ENCODE measurements at regions not wholly inside any gene's neighbourhood (a gene's known extent, or its start where the extent isn't known, plus 50 kb on each side); places are given as distances from the start of the nearest gene placed in this dataset.

GRCh38 chr2:74047152-74047551 is 62.4 kb downstream of the TET3 start:
- TF ChIP-seq CTCF (IDR thresholded peaks at IDR 0.05) (no peak), ZNF317 (CRISPR knock-in tag; IDR thresholded peaks at IDR 0.05; ENCODE audit: borderline replicate concordance, low read depth) (no peak), ZNF121 (CRISPR knock-in tag; IDR thresholded peaks at IDR 0.05) (no peak), ZNF512 (CRISPR knock-in tag; IDR thresholded peaks at IDR 0.05; ENCODE audit: borderline replicate concordance) (no peak), JUN (CRISPR knock-in tag; IDR thresholded peaks at IDR 0.05) (no peak), ZNF232 (CRISPR knock-in tag; IDR thresholded peaks at IDR 0.05) (no peak), FOXP1 (CRISPR knock-in tag; IDR thresholded peaks at IDR 0.05; ENCODE audit: borderline replicate concordance) (no peak), TEAD1 (CRISPR knock-in tag; IDR thresholded peaks at IDR 0.05) (no peak), USF1 (CRISPR knock-in tag; IDR thresholded peaks at IDR 0.05) (no peak), EMX1 (CRISPR knock-in tag; IDR thresholded peaks at IDR 0.05) (no peak), CREB1 (CRISPR knock-in tag; IDR thresholded peaks at IDR 0.05) (no peak), HMGXB4 (CRISPR knock-in tag; IDR thresholded peaks at IDR 0.05) (no peak), E2F5 (CRISPR knock-in tag; IDR thresholded peaks at IDR 0.05) (no peak)

All from WTC11 (cell line).